ENCODE measurements at regions not wholly inside any gene's neighbourhood (a gene's known extent, or its start where the extent isn't known, plus 50 kb on each side); places are given as distances from the start of the nearest gene placed in this dataset.
"Not testable (repeated sequence)": the region's sequence is repeated elsewhere in the genome, so short reads cannot be mapped to it uniquely, and the experiment has no call there.

DNA sequence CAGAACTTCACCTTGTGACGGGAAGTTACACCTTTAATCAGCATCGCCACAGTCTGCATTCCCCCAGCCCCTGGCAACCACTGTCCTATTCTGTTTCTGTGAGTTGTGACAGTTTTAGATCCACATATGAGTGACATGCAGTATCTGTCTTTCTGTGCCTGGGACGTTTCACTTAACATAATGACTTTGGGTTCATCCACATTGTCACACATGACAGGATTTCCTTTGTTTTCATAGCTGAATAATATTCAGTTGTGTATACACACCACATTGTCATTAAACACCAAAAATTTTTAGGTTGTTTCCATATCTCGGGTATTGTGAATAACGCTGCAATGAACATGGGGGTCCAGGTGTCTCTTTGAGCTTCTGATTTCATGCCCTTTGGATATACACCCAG lies 62.6 kb upstream of the BDH1 start:
- not testable (repeated sequence) for H3K9me3 Mint-ChIP-seq (ENCODE audit: unreplicated experiment); H3K4me1 Mint-ChIP-seq (ENCODE audit: low read depth, unreplicated experiment); H3K4me3 Mint-ChIP-seq (ENCODE audit: unreplicated experiment); H3K27me3 Mint-ChIP-seq (ENCODE audit: unreplicated experiment); DNase-seq; H3K27ac Mint-ChIP-seq (ENCODE audit: unreplicated experiment)
- peaks cover 35% of the 10 kb centered on the region for H3K36me3 Mint-ChIP-seq (ENCODE audit: unreplicated experiment)

DNA sequence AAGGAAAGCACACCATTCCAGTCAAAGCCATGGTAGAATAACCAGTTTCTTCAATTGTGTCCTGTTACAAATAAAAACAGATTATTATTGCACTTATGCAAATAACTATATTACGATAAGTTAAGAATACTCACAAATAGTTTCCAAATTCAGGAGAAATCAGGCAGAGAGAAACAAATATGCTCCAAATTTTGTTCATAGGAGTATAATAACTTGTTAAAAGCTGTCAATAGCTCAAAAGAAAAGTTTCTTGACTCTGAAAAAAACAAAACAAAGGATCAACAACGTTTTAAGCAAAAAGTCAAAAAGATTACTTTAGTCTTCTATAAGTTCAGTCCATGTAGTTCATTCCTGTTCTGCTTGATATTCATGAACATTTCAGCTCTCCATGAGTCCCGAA lies 59.7 kb upstream of the BDH1 start:
- H3K27ac Mint-ChIP-seq (ENCODE audit: unreplicated experiment), result no peak overlapping the region
- no peaks in the 10 kb centered on the region for H3K4me1 Mint-ChIP-seq (ENCODE audit: low read depth, unreplicated experiment)
- H3K9me3 Mint-ChIP-seq (ENCODE audit: unreplicated experiment), result peaks cover 2% of the 10 kb centered on the region
- no peak for DNase-seq
- peaks cover 4% of the 10 kb centered on the region for H3K27me3 Mint-ChIP-seq (ENCODE audit: unreplicated experiment)
- no peak overlapping the region for H3K4me3 Mint-ChIP-seq (ENCODE audit: unreplicated experiment)
- H3K36me3 Mint-ChIP-seq (ENCODE audit: unreplicated experiment), result peaks cover 42% of the 10 kb centered on the region
- TF ChIP-seq, protein P1, sequence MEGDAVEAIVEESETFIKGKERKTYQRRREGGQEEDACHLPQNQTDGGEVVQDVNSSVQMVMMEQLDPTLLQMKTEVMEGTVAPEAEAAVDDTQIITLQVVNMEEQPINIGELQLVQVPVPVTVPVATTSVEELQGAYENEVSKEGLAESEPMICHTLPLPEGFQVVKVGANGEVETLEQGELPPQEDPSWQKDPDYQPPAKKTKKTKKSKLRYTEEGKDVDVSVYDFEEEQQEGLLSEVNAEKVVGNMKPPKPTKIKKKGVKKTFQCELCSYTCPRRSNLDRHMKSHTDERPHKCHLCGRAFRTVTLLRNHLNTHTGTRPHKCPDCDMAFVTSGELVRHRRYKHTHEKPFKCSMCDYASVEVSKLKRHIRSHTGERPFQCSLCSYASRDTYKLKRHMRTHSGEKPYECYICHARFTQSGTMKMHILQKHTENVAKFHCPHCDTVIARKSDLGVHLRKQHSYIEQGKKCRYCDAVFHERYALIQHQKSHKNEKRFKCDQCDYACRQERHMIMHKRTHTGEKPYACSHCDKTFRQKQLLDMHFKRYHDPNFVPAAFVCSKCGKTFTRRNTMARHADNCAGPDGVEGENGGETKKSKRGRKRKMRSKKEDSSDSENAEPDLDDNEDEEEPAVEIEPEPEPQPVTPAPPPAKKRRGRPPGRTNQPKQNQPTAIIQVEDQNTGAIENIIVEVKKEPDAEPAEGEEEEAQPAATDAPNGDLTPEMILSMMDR (IDR thresholded peaks at IDR 0.05; ENCODE audit: partially characterized antibody, unreplicated experiment), result no peak

DNA sequence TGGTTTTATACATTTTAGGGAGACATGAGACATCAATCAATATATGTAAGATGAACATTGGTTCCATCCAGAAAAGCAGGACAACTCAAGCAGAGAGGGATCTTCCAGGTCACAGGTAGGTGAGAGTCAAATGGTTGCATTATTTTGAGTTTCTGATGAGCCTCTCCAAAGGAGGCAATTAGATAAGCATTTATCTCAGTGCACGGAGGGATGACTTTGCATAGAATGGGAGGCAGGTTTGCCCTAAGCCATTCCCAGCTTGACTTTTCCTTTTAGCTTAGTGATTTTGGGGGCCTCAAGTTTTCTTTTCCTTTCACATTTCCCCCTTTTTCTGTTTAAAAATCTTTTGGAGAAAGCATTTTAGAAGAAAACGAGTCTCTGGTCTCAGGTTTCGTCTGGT lies 58.4 kb upstream of the BDH1 start:
- H3K36me3 Mint-ChIP-seq (ENCODE audit: unreplicated experiment), result peaks cover 53% of the 10 kb centered on the region
- not testable (repeated sequence) for H3K4me1 Mint-ChIP-seq (ENCODE audit: low read depth, unreplicated experiment); H3K9me3 Mint-ChIP-seq (ENCODE audit: unreplicated experiment); H3K27ac Mint-ChIP-seq (ENCODE audit: unreplicated experiment); H3K4me3 Mint-ChIP-seq (ENCODE audit: unreplicated experiment); H3K27me3 Mint-ChIP-seq (ENCODE audit: unreplicated experiment); DNase-seq

DNA sequence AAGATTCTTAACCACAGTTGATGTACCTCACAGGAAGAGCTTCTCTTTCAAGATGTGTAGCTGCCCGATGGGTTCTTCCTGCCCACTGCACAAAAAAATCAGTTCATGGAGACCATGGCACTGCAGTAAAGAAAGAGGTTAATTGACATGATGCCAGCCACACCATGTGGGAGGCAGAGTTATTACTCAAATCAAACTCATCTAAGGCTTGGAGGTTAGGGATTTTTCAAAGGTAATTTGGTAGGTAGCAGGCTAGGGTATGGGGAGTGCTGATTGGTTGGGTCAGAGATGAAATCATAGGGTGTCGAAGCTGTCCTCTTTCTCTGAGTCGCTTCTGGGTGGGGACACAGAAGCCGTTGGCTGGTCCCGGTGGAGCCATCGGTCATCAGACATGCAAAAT lies 57.4 kb upstream of the BDH1 start:
- peaks cover 4% of the 10 kb centered on the region for H3K27me3 Mint-ChIP-seq (ENCODE audit: unreplicated experiment)
- H3K27ac Mint-ChIP-seq (ENCODE audit: unreplicated experiment), result no peak overlapping the region
- no peak overlapping the region for H3K4me3 Mint-ChIP-seq (ENCODE audit: unreplicated experiment)
- H3K9me3 Mint-ChIP-seq (ENCODE audit: unreplicated experiment), result peaks cover 7% of the 10 kb centered on the region
- peaks cover 58% of the 10 kb centered on the region for H3K36me3 Mint-ChIP-seq (ENCODE audit: unreplicated experiment)
- no peaks in the 10 kb centered on the region for H3K4me1 Mint-ChIP-seq (ENCODE audit: low read depth, unreplicated experiment)
- DNase-seq, result no peak
- TF ChIP-seq, protein P1 (IDR thresholded peaks at IDR 0.05; ENCODE audit: partially characterized antibody, unreplicated experiment), result no peak

DNA sequence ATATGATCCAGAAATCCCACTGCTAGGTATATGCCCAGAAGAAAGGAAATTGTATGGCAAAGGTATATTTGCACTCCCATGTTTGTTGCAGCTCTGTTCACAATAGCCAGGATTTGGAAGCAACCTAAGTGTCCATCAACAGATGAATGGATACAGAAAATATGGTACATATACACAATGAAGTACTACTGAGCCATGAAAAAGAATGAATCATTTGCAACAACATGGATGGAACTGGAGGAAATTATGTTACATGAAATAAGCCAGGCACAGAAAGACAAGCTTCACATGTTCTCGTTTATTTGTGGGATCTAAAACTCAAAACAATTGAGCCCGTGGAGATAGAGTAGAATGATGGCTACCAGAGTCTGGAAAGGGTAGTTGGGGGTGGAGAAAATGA lies 55.5 kb upstream of the BDH1 start:
- no peak overlapping the region for H3K4me3 Mint-ChIP-seq (ENCODE audit: unreplicated experiment)
- peaks cover 66% of the 10 kb centered on the region for H3K36me3 Mint-ChIP-seq (ENCODE audit: unreplicated experiment)
- TF ChIP-seq, protein P1 (IDR thresholded peaks at IDR 0.05; ENCODE audit: partially characterized antibody, unreplicated experiment), result no peak
- peaks cover 4% of the 10 kb centered on the region for H3K27me3 Mint-ChIP-seq (ENCODE audit: unreplicated experiment)
- DNase-seq, result no peak
- H3K9me3 Mint-ChIP-seq (ENCODE audit: unreplicated experiment), result peaks cover 7% of the 10 kb centered on the region
- H3K4me1 Mint-ChIP-seq (ENCODE audit: low read depth, unreplicated experiment), result no peaks in the 10 kb centered on the region
- H3K27ac Mint-ChIP-seq (ENCODE audit: unreplicated experiment), result no peak overlapping the region

DNA sequence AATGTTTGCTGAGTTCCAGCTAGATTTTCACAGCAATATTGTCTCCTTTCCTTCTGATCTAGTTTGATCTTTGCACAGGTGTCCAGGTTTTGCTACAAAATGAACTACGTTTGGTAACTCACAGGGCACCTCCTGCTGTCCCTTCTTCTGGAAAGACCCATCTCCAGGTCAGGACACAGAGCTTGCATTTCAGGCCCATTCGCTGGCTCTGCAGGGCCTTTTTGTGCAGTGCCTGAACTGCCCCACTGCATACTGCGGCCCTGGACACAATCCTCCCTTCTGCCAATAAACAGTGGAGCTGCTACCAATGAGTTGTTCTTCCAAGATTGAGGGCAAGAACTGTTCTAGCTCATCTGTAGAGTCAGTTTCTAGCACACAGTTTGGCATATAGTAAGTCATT lies 50.7 kb upstream of the BDH1 start:
- Mint-ChIP-seq H3K36me3 (ENCODE audit: unreplicated experiment) (peaks cover 56% of the 10 kb centered on the region), H3K4me3 (ENCODE audit: unreplicated experiment) (no peak overlapping the region), H3K27me3 (ENCODE audit: unreplicated experiment) (no peaks in the 10 kb centered on the region), H3K27ac (ENCODE audit: unreplicated experiment) (no peak overlapping the region), H3K9me3 (ENCODE audit: unreplicated experiment) (peaks cover 16% of the 10 kb centered on the region), H3K4me1 (ENCODE audit: low read depth, unreplicated experiment) (peaks cover 2% of the 10 kb centered on the region)
- no peak for DNase-seq
- TF ChIP-seq, protein P1 (IDR thresholded peaks at IDR 0.05; ENCODE audit: partially characterized antibody, unreplicated experiment), result no peak
